ENCODE measurements at regions not wholly inside any gene's neighbourhood (a gene's known extent, or its start where the extent isn't known, plus 50 kb on each side); places are given as distances from the start of the nearest gene placed in this dataset.

- no peak overlapping the region for H3K4me3 ChIP-seq (ENCODE audit: low read length)
- H3K4me1 ChIP-seq (ENCODE audit: low read length): no peaks in the 10 kb centered on the region
- no peak overlapping the region for H3K4me2 ChIP-seq (ENCODE audit: low read length)
- H3K27ac ChIP-seq (ENCODE audit: low read length): no peak overlapping the region
- H3K27me3 ChIP-seq (ENCODE audit: low read depth, low read length): no peaks in the 10 kb centered on the region
- no peaks in the 10 kb centered on the region for H4K20me1 ChIP-seq (ENCODE audit: insufficient read depth, low read length)
- H2AFZ ChIP-seq (ENCODE audit: low read depth, low read length): no peak overlapping the region
- TF ChIP-seq EZH2phosphoT487 (IDR thresholded peaks at IDR 0.05; ENCODE audit: low read depth) (no peak), CTCF (IDR thresholded peaks at IDR 0.05; ENCODE audit: low read depth, low read length) (no peak)
- H3K9ac ChIP-seq (ENCODE audit: low read length): no peak overlapping the region
- H3K9me3 ChIP-seq (ENCODE audit: insufficient read depth, low read length): no peaks in the 10 kb centered on the region
- no peaks in the 10 kb centered on the region for H3K79me2 ChIP-seq (ENCODE audit: low read length)
- no peaks in the 10 kb centered on the region for H3K36me3 ChIP-seq (replicated peaks; ENCODE audit: low read depth, low read length)
Observed at GRCh38 chr10:61543831-61544230, 90.7 kb upstream of the TMEM26 start.

GRCh38 chr10:61542596-61542995 lies 89.4 kb upstream of the TMEM26 start:
- Histone ChIP-seq H3K36me3 (replicated peaks; ENCODE audit: low read depth, low read length) (no peaks in the 10 kb centered on the region), H3K27ac (ENCODE audit: low read length) (no peak overlapping the region), H3K9ac (ENCODE audit: low read length) (no peak overlapping the region), H2AFZ (ENCODE audit: low read depth, low read length) (no peak overlapping the region), H3K4me2 (ENCODE audit: low read length) (no peak overlapping the region), H3K79me2 (ENCODE audit: low read length) (no peaks in the 10 kb centered on the region), H3K4me1 (ENCODE audit: low read length) (no peaks in the 10 kb centered on the region), H3K9me3 (ENCODE audit: insufficient read depth, low read length) (no peaks in the 10 kb centered on the region), H3K27me3 (ENCODE audit: low read depth, low read length) (no peaks in the 10 kb centered on the region), H4K20me1 (ENCODE audit: insufficient read depth, low read length) (no peaks in the 10 kb centered on the region), H3K4me3 (ENCODE audit: low read length) (no peak overlapping the region)
- no peak for TF ChIP-seq CTCF (IDR thresholded peaks at IDR 0.05; ENCODE audit: low read depth, low read length)
- no peak for TF ChIP-seq EZH2phosphoT487 (IDR thresholded peaks at IDR 0.05; ENCODE audit: low read depth)

GRCh38 chr10:61541960-61542359 lies 88.8 kb upstream of the TMEM26 start:
- Histone ChIP-seq H3K9ac (ENCODE audit: low read length) (no peak overlapping the region), H3K27me3 (ENCODE audit: low read depth, low read length) (no peaks in the 10 kb centered on the region), H3K36me3 (replicated peaks; ENCODE audit: low read depth, low read length) (no peaks in the 10 kb centered on the region)

GRCh38 chr10:61539876-61540275 lies 86.7 kb upstream of the TMEM26 start:
- Histone ChIP-seq H3K4me2 (ENCODE audit: low read length) (no peak overlapping the region), H2AFZ (ENCODE audit: low read depth, low read length) (no peak overlapping the region), H3K4me1 (ENCODE audit: low read length) (no peaks in the 10 kb centered on the region), H3K4me3 (ENCODE audit: low read length) (no peak overlapping the region), H3K27ac (ENCODE audit: low read length) (no peak overlapping the region), H3K36me3 (replicated peaks; ENCODE audit: low read depth, low read length) (no peaks in the 10 kb centered on the region), H3K79me2 (ENCODE audit: low read length) (no peaks in the 10 kb centered on the region), H3K9ac (ENCODE audit: low read length) (no peak overlapping the region), H3K9me3 (ENCODE audit: insufficient read depth, low read length) (no peaks in the 10 kb centered on the region), H4K20me1 (ENCODE audit: insufficient read depth, low read length) (no peaks in the 10 kb centered on the region), H3K27me3 (ENCODE audit: low read depth, low read length) (no peaks in the 10 kb centered on the region)
- TF ChIP-seq CTCF (IDR thresholded peaks at IDR 0.05; ENCODE audit: low read depth, low read length) (no peak), EZH2phosphoT487 (IDR thresholded peaks at IDR 0.05; ENCODE audit: low read depth) (no peak)

More at GRCh38 chr10:61541960-61542359, 88.8 kb upstream of the TMEM26 start:
- no peak overlapping the region for H3K4me3 ChIP-seq (ENCODE audit: low read length)
- TF ChIP-seq CTCF (IDR thresholded peaks at IDR 0.05; ENCODE audit: low read depth, low read length) (no peak), EZH2phosphoT487 (IDR thresholded peaks at IDR 0.05; ENCODE audit: low read depth) (no peak)
- no peak overlapping the region for H2AFZ ChIP-seq (ENCODE audit: low read depth, low read length)
- no peaks in the 10 kb centered on the region for H3K79me2 ChIP-seq (ENCODE audit: low read length)
- no peak overlapping the region for H3K4me2 ChIP-seq (ENCODE audit: low read length)
- no peaks in the 10 kb centered on the region for H4K20me1 ChIP-seq (ENCODE audit: insufficient read depth, low read length)
- H3K27ac ChIP-seq (ENCODE audit: low read length): no peak overlapping the region
- H3K9me3 ChIP-seq (ENCODE audit: insufficient read depth, low read length): no peaks in the 10 kb centered on the region
- H3K4me1 ChIP-seq (ENCODE audit: low read length): no peaks in the 10 kb centered on the region
